ENCODE measurements at regions not wholly inside any gene's neighbourhood (a gene's known extent, or its start where the extent isn't known, plus 50 kb on each side); places are given as distances from the start of the nearest gene placed in this dataset.

DNA sequence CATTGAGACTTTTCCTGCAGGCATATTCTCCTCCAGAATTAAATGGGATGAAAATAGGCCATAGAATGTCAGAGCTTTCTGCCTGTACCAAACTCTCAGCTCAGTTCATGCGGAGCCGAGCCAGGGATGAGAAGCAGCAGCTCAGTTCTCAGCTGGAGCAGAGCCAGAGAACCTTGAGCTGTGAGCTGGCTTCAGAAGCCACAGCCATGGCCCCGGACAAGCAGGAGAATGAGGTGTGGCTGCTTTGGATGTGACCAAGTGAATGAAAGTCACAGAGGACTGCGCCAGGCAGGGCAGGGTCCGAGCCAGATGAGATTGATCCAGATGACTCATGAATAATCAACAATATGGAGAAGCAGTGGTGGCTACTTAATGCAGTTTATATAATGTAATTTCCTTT, 633.8 kb downstream of the NCAM2 start:
- TF ChIP-seq, protein P1, sequence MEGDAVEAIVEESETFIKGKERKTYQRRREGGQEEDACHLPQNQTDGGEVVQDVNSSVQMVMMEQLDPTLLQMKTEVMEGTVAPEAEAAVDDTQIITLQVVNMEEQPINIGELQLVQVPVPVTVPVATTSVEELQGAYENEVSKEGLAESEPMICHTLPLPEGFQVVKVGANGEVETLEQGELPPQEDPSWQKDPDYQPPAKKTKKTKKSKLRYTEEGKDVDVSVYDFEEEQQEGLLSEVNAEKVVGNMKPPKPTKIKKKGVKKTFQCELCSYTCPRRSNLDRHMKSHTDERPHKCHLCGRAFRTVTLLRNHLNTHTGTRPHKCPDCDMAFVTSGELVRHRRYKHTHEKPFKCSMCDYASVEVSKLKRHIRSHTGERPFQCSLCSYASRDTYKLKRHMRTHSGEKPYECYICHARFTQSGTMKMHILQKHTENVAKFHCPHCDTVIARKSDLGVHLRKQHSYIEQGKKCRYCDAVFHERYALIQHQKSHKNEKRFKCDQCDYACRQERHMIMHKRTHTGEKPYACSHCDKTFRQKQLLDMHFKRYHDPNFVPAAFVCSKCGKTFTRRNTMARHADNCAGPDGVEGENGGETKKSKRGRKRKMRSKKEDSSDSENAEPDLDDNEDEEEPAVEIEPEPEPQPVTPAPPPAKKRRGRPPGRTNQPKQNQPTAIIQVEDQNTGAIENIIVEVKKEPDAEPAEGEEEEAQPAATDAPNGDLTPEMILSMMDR (IDR thresholded peaks at IDR 0.05), result no peak
- TF ChIP-seq EZH2 (IDR thresholded peaks at IDR 0.05) (no peak), EZH2phosphoT487 (IDR thresholded peaks at IDR 0.05) (no peak)
- Histone ChIP-seq H2AFZ (replicated peaks) (no peak overlapping the region), H3K9ac (no peak overlapping the region), H3K27ac (no peak overlapping the region), H3K79me2 (ENCODE audit: low read depth) (no peaks in the 10 kb centered on the region), H3K36me3 (no peaks in the 10 kb centered on the region), H3F3A (ENCODE audit: low read depth) (no peaks in the 10 kb centered on the region), H4K20me1 (ENCODE audit: low read depth) (no peaks in the 10 kb centered on the region), H3K27me3 (no peaks in the 10 kb centered on the region), H3K4me3 (no peak overlapping the region), H3K9me3 (ENCODE audit: low read depth) (no peaks in the 10 kb centered on the region), H3K4me2 (no peak overlapping the region), H3K4me1 (no peaks in the 10 kb centered on the region)
- Mint-ChIP-seq H3K36me3 (no peaks in the 10 kb centered on the region), H3K9me3 (peaks cover 6% of the 10 kb centered on the region), H3K4me3 (no peak overlapping the region), H3K4me1 (no peaks in the 10 kb centered on the region), H3K27ac (no peak overlapping the region), H3K27me3 (ENCODE audit: insufficient read depth, low read depth) (peaks cover 2% of the 10 kb centered on the region)
- no peak for DNase-seq (ENCODE audit: low spot score)

DNA sequence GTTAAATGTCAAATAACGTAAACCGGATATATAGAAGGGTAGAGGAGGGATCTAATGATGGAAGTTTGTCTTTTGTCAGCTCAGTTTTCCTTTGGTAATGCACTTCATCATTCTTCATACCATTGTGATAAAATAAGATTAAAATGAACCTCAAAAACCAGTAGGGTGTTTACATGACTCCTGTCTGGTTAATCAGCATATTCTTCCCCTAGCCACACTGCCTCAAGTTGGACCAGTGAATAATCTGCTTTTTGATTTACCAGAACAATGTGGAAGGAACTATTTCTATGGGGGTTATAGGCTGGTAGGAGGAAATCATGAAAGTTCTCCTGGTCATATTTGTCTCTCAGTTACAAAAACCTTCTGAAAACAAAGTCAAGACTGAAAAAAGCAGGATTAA, 634.7 kb downstream of the NCAM2 start:
- Histone ChIP-seq H3K4me2 (no peak overlapping the region), H2AFZ (replicated peaks) (no peak overlapping the region), H3F3A (ENCODE audit: low read depth) (no peaks in the 10 kb centered on the region), H3K79me2 (ENCODE audit: low read depth) (no peaks in the 10 kb centered on the region), H3K27ac (no peak overlapping the region), H3K36me3 (no peaks in the 10 kb centered on the region), H3K9ac (no peak overlapping the region), H3K4me3 (no peak overlapping the region), H4K20me1 (ENCODE audit: low read depth) (no peaks in the 10 kb centered on the region), H3K9me3 (ENCODE audit: low read depth) (no peaks in the 10 kb centered on the region), H3K4me1 (no peaks in the 10 kb centered on the region), H3K27me3 (no peaks in the 10 kb centered on the region)
- TF ChIP-seq EZH2phosphoT487 (IDR thresholded peaks at IDR 0.05) (no peak), EZH2 (IDR thresholded peaks at IDR 0.05) (no peak)
- TF ChIP-seq, protein P1 (IDR thresholded peaks at IDR 0.05), result no peak
- no peak overlapping the region for H3K4me3 Mint-ChIP-seq
- H3K36me3 Mint-ChIP-seq, result no peaks in the 10 kb centered on the region
- no peaks in the 10 kb centered on the region for H3K4me1 Mint-ChIP-seq
- peaks cover 6% of the 10 kb centered on the region for H3K9me3 Mint-ChIP-seq
- H3K27ac Mint-ChIP-seq, result no peak overlapping the region
- peaks cover 2% of the 10 kb centered on the region for H3K27me3 Mint-ChIP-seq (ENCODE audit: insufficient read depth, low read depth)
- no peak for DNase-seq (ENCODE audit: low spot score)

DNA sequence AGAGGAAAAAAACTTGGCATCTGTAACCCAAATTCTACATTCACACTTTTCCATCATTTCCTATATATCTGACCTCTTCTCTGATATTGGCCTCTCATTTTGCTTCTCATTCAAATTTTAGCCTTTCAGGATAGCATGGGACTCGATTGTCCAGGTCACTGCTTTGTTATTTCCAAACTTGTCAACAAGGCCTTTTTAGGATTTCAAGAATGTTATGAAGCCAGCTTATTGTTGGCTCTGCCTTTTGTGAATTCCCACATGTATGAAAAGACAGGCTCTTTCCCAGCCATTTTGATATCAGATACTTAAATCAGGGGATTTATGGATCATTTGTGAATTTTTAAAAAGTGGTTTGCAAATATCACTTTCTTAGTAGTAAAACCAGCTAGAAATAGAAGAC, 663.5 kb downstream of the NCAM2 start:
- no peaks in the 10 kb centered on the region for H3F3A ChIP-seq (ENCODE audit: low read depth)
- no peak overlapping the region for H3K9ac ChIP-seq
- H4K20me1 ChIP-seq (ENCODE audit: low read depth), result no peaks in the 10 kb centered on the region
- H3K4me1 Mint-ChIP-seq, result no peaks in the 10 kb centered on the region
- H3K79me2 ChIP-seq (ENCODE audit: low read depth), result no peaks in the 10 kb centered on the region
- H2AFZ ChIP-seq (replicated peaks), result no peak overlapping the region
- H3K27ac ChIP-seq, result no peak overlapping the region
- H3K9me3 ChIP-seq (ENCODE audit: low read depth), result no peaks in the 10 kb centered on the region
- H3K9me3 Mint-ChIP-seq, result peaks cover 3% of the 10 kb centered on the region
- H3K27me3 Mint-ChIP-seq (ENCODE audit: insufficient read depth, low read depth), result no peaks in the 10 kb centered on the region
- no peak overlapping the region for H3K4me3 ChIP-seq
- H3K27ac Mint-ChIP-seq, result no peak overlapping the region
- H3K27me3 ChIP-seq, result no peaks in the 10 kb centered on the region
- H3K4me1 ChIP-seq, result no peaks in the 10 kb centered on the region
- no peaks in the 10 kb centered on the region for H3K36me3 Mint-ChIP-seq
- H3K4me2 ChIP-seq, result no peak overlapping the region
- no peak overlapping the region for H3K4me3 Mint-ChIP-seq
- H3K36me3 ChIP-seq, result no peaks in the 10 kb centered on the region
- no peak for DNase-seq (ENCODE audit: low spot score)
- no peak for TF ChIP-seq EZH2 (IDR thresholded peaks at IDR 0.05)
- TF ChIP-seq, protein P1 (IDR thresholded peaks at IDR 0.05), result no peak
- no peak for TF ChIP-seq EZH2phosphoT487 (IDR thresholded peaks at IDR 0.05)

DNA sequence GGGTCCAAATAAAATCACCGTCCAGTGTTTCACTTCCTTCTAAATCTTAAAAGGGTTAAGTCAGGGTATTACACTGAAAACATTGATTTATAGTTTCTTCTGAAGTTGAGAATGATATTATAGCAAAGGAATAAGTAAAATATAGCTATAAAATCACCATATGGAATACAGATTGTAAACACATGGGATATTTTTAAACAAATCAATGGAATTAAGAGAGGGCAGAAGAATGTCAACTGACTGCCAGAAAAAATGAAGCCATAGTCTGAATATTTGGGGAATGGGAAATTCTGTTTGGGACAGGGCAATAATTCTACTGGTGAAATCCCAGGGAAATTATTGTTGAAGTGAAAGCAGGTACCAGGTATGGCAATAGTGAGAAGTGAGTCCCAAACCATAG, 664.6 kb downstream of the NCAM2 start:
- H3K9ac ChIP-seq, result no peak overlapping the region
- no peaks in the 10 kb centered on the region for H3K9me3 Mint-ChIP-seq
- no peaks in the 10 kb centered on the region for H3K79me2 ChIP-seq (ENCODE audit: low read depth)
- H3K4me1 Mint-ChIP-seq, result no peaks in the 10 kb centered on the region
- H3K4me3 Mint-ChIP-seq, result no peak overlapping the region
- DNase-seq (ENCODE audit: low spot score), result no peak
- H3K27ac Mint-ChIP-seq, result no peak overlapping the region
- no peaks in the 10 kb centered on the region for H3K9me3 ChIP-seq (ENCODE audit: low read depth)
- no peaks in the 10 kb centered on the region for H3K27me3 Mint-ChIP-seq (ENCODE audit: insufficient read depth, low read depth)
- no peak overlapping the region for H3K4me2 ChIP-seq
- TF ChIP-seq, protein P1 (IDR thresholded peaks at IDR 0.05), result no peak
- TF ChIP-seq EZH2phosphoT487 (IDR thresholded peaks at IDR 0.05), result no peak
- no peak for TF ChIP-seq EZH2 (IDR thresholded peaks at IDR 0.05)
- H4K20me1 ChIP-seq (ENCODE audit: low read depth), result no peaks in the 10 kb centered on the region
- no peak overlapping the region for H2AFZ ChIP-seq (replicated peaks)
- H3K36me3 Mint-ChIP-seq, result no peaks in the 10 kb centered on the region
- H3K27me3 ChIP-seq, result no peaks in the 10 kb centered on the region
- no peaks in the 10 kb centered on the region for H3K36me3 ChIP-seq
- H3K4me3 ChIP-seq, result no peak overlapping the region
- no peaks in the 10 kb centered on the region for H3K4me1 ChIP-seq
- H3F3A ChIP-seq (ENCODE audit: low read depth), result no peaks in the 10 kb centered on the region
- H3K27ac ChIP-seq, result no peak overlapping the region

All from neural progenitor cell (in vitro differentiated cells).